ENCODE measurements at regions not wholly inside any gene's neighbourhood (a gene's known extent, or its start where the extent isn't known, plus 50 kb on each side); places are given as distances from the start of the nearest gene placed in this dataset.
"Not testable (repeated sequence)": the region's sequence is repeated elsewhere in the genome, so short reads cannot be mapped to it uniquely, and the experiment has no call there.

- H3K4me3 Mint-ChIP-seq = no peak overlapping the region
- peaks cover 19% of the 10 kb centered on the region for H3K36me3 Mint-ChIP-seq (ENCODE audit: low read depth)
- no peaks in the 10 kb centered on the region for H3K4me1 Mint-ChIP-seq
Measured at GRCh38 chr14:105700622-105701288, 174.4 kb downstream of the TMEM121 start.

DNA sequence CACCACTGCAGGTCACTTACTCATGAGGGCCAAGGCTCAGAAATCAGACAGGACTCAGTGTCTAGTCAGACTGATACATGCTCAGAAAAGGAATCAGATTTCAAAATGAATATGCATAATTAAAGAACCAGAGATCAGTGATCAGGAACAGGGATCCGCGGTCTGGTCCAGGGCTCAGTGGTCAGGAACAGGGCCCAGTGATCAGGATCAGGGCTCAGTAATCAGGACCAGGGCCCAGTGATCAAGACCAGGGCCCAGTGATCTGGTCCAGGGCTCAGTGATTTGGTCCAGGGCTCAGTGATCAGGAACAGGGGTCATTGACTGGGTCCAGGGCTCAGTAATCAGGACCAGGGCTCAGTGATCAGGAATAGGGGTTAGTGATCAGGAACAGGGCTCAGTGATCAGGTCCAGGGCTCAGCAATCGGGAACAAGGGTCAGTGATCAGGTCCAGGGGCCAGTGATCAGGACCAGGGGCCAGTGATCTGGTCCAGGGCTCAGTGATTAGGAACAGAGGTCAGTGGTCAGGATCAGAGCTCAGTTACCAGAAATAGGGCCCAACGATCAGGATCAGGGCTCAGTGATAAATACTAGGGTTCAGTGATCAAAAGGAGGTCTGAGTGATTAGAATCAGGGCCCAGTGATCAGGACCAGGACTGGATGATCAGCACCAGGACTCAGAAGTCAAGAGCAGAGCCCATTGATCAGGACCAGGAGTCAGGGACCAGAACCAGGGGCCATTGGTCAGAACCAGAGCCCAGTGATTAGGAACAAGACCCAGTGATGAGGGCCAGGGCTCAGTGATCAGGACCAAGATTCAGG lies 175.3 kb downstream of the TMEM121 start:
- TF ChIP-seq, protein P1, sequence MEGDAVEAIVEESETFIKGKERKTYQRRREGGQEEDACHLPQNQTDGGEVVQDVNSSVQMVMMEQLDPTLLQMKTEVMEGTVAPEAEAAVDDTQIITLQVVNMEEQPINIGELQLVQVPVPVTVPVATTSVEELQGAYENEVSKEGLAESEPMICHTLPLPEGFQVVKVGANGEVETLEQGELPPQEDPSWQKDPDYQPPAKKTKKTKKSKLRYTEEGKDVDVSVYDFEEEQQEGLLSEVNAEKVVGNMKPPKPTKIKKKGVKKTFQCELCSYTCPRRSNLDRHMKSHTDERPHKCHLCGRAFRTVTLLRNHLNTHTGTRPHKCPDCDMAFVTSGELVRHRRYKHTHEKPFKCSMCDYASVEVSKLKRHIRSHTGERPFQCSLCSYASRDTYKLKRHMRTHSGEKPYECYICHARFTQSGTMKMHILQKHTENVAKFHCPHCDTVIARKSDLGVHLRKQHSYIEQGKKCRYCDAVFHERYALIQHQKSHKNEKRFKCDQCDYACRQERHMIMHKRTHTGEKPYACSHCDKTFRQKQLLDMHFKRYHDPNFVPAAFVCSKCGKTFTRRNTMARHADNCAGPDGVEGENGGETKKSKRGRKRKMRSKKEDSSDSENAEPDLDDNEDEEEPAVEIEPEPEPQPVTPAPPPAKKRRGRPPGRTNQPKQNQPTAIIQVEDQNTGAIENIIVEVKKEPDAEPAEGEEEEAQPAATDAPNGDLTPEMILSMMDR (IDR thresholded peaks at IDR 0.05) = no peak
- Mint-ChIP-seq H3K36me3 (ENCODE audit: low read depth) (peaks cover 19% of the 10 kb centered on the region), H3K4me1 (no peaks in the 10 kb centered on the region), H3K9me3 (peaks cover 55% of the 10 kb centered on the region), H3K4me3 (no peak overlapping the region), H3K27me3 (ENCODE audit: low read depth, poor library complexity) (peaks cover 3% of the 10 kb centered on the region), H3K27ac (no peak overlapping the region)
- DNase-seq = no peak

More at GRCh38 chr14:105700622-105701288, 174.4 kb downstream of the TMEM121 start:
- TF ChIP-seq, protein P1 (IDR thresholded peaks at IDR 0.05) = no peak
- no peak overlapping the region for H3K27ac Mint-ChIP-seq
- H3K27me3 Mint-ChIP-seq (ENCODE audit: low read depth, poor library complexity) = peaks cover 3% of the 10 kb centered on the region
- DNase-seq = no peak
- peaks cover 54% of the 10 kb centered on the region for H3K9me3 Mint-ChIP-seq

DNA sequence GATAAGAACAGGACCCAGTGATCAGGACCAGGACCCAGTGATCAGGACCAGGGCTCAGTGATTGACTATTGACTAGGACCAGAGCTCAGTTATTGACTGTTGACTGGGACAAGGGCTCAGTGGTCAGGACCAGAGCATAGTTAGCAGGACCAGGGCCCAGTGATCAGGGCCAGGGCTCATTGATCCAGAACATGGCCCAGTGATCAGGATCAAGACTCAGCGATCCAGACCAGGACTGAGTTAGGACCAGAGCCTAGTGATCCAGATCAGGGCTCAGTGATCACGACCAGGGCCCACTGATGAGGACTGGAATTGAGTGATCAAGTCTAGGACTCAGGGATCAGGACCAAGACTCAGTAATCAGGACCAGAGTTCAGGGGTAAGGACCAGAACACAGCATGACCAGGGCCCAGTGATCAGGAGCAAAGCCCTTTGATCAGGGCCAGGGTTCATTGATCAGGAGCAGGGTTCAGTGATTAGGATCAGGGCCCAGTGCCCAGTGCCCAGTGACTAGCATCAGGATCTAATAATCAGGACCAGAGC lies 176.0 kb downstream of the TMEM121 start:
- H3K27me3 Mint-ChIP-seq (ENCODE audit: low read depth, poor library complexity) = peaks cover 3% of the 10 kb centered on the region
- H3K4me1 Mint-ChIP-seq = no peaks in the 10 kb centered on the region
- no peak for DNase-seq
- H3K9me3 Mint-ChIP-seq = peaks cover 59% of the 10 kb centered on the region
- TF ChIP-seq, protein P1 (IDR thresholded peaks at IDR 0.05) = no peak
- H3K36me3 Mint-ChIP-seq (ENCODE audit: low read depth) = peaks cover 19% of the 10 kb centered on the region
- no peak overlapping the region for H3K4me3 Mint-ChIP-seq
- H3K27ac Mint-ChIP-seq = no peak overlapping the region

DNA sequence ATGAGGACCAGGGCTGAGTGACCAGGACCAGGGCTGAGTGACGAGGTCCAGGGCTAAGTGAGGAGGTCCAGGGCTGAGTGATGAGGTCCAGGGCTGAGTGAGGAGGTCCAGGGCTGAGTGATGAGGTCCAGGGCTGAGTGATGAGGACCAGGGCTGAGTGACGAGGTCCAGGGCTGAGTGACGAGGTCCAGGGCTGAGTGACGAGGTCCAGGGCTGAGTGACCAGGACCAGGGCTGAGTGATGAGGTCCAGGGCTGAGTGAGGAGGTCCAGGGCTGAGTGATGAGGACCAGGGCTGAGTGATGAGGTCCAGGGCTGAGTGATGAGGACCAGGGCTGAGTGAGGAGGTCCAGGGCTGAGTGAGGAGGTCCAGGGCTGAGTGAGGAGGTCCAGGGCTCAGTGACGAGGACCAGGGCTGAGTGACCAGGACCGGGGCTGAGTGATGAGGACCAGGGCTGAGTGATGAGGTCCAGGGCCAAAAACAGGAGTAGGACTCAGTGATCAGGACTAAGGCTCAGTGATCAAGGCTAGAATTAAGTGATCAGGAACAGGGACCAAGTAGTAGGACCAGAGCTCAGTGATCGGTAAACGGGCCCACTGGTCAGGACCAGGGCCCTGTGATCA lies 176.8 kb downstream of the TMEM121 start:
- Mint-ChIP-seq H3K9me3 (peaks cover 59% of the 10 kb centered on the region), H3K36me3 (ENCODE audit: low read depth) (peaks cover 15% of the 10 kb centered on the region)
- H3K27ac Mint-ChIP-seq; H3K27me3 Mint-ChIP-seq (ENCODE audit: low read depth, poor library complexity); H3K4me3 Mint-ChIP-seq; DNase-seq; H3K4me1 Mint-ChIP-seq: not testable (repeated sequence)

DNA sequence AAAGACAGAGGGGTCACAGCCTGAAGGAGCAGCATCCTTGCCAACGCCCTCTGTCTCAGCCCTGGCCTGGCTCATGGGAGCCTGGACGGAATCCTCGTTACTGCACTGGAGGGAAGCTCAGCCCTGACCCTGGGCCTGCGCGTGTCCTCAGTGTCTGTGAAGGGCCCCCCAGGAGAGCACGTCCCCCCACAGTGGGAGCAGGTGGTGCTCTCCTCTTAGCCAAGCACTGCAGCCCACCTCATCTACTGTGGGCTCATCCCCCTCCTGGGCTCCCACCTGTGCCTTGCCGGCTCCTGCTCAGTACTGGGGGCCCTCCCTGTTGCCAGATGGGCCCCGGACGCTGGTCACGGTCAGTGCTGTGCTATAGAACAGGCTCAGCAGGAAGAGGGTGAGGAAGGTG lies 177.7 kb downstream of the TMEM121 start:
- Mint-ChIP-seq H3K36me3 (ENCODE audit: low read depth) (peaks cover 12% of the 10 kb centered on the region), H3K9me3 (peaks cover 61% of the 10 kb centered on the region)
- not testable (repeated sequence) for H3K4me1 Mint-ChIP-seq; H3K4me3 Mint-ChIP-seq; DNase-seq; H3K27ac Mint-ChIP-seq; H3K27me3 Mint-ChIP-seq (ENCODE audit: low read depth, poor library complexity)

- not testable (repeated sequence) for H3K27me3 Mint-ChIP-seq (ENCODE audit: low read depth, poor library complexity); H3K4me1 Mint-ChIP-seq; DNase-seq; H3K4me3 Mint-ChIP-seq; H3K27ac Mint-ChIP-seq
- H3K9me3 Mint-ChIP-seq = peaks cover 65% of the 10 kb centered on the region
- H3K36me3 Mint-ChIP-seq (ENCODE audit: low read depth) = peaks cover 12% of the 10 kb centered on the region
Measured at GRCh38 chr14:105704492-105704891, 178.1 kb downstream of the TMEM121 start.

DNA sequence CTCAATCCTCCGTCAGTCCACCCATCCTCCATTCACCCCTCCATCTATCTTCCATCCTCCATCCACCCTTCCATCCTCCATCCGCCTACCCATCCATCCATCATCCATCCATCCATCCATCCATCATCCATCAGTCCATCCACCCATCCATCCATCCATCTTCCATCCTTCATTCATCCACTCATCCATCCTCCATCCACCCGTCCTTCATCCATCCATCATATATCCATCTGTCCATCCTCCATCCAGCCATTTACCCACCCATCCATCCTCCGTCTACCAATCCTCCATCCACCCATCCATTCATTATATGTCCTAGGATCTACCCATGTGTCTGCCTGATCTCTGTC lies 179.1 kb downstream of the TMEM121 start:
- DNase-seq; H3K27ac Mint-ChIP-seq; H3K36me3 Mint-ChIP-seq (ENCODE audit: low read depth); H3K27me3 Mint-ChIP-seq (ENCODE audit: low read depth, poor library complexity); H3K4me1 Mint-ChIP-seq; H3K4me3 Mint-ChIP-seq: not testable (repeated sequence)
- peaks cover 69% of the 10 kb centered on the region for H3K9me3 Mint-ChIP-seq

DNA sequence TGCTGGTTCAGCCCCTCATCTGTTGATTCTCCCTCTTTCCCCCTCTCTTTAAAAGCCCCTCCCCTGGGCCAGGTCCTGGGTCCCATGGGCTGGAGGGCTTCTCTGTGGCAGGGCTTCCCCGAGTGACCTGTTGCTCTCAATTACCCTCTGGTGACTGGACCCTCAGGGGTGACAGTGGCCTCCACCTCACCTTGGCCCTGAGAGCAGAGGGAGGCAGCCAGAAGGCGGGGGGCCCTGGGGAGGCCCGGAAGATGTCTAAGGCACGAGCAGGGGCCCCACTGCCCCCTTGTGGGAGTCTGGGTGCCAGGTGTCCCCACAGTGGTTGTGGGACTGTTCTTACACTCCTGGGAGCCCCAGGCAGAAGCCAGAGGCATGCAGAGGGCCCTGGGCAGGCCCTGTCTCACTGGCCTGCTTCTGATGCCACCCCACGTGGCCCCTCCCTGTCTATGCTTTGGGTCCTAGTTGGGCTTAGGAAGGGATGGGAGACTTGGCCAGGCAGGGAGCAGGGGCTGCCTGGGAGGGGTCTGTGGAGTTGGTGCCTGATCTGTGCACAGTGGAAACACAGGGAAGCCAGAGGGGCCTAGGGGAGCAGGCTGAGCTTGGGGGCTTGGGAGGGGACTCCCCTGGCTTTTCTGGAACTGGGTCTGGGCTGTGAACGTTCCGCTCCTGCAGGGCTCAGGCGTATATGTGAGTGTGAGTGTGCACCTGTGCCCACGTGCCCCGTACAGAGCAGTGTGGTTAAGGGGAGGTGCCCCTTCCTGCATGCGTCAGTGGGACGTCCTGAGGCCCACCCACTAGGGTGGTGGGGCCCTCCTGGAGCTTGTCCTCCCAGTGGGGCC lies 179.7 kb downstream of the TMEM121 start:
- H3K27ac Mint-ChIP-seq; DNase-seq; H3K27me3 Mint-ChIP-seq (ENCODE audit: low read depth, poor library complexity); H3K36me3 Mint-ChIP-seq (ENCODE audit: low read depth); H3K4me3 Mint-ChIP-seq; H3K4me1 Mint-ChIP-seq: not testable (repeated sequence)
- peaks cover 64% of the 10 kb centered on the region for H3K9me3 Mint-ChIP-seq

GRCh38 chr14:105706701-105707019 lies 180.3 kb downstream of the TMEM121 start:
- peaks cover 61% of the 10 kb centered on the region for H3K9me3 Mint-ChIP-seq
- H3K4me1 Mint-ChIP-seq; H3K27me3 Mint-ChIP-seq (ENCODE audit: low read depth, poor library complexity); H3K27ac Mint-ChIP-seq; H3K4me3 Mint-ChIP-seq; H3K36me3 Mint-ChIP-seq (ENCODE audit: low read depth); DNase-seq: not testable (repeated sequence)

GRCh38 chr14:105707099-105707498 lies 180.7 kb downstream of the TMEM121 start:
- H3K36me3 Mint-ChIP-seq (ENCODE audit: low read depth); H3K4me3 Mint-ChIP-seq; H3K27me3 Mint-ChIP-seq (ENCODE audit: low read depth, poor library complexity); H3K4me1 Mint-ChIP-seq; H3K27ac Mint-ChIP-seq; DNase-seq: not testable (repeated sequence)
- peaks cover 60% of the 10 kb centered on the region for H3K9me3 Mint-ChIP-seq
